ENCODE measurements at regions not wholly inside any gene's neighbourhood (a gene's known extent, or its start where the extent isn't known, plus 50 kb on each side); places are given as distances from the start of the nearest gene placed in this dataset.

DNA sequence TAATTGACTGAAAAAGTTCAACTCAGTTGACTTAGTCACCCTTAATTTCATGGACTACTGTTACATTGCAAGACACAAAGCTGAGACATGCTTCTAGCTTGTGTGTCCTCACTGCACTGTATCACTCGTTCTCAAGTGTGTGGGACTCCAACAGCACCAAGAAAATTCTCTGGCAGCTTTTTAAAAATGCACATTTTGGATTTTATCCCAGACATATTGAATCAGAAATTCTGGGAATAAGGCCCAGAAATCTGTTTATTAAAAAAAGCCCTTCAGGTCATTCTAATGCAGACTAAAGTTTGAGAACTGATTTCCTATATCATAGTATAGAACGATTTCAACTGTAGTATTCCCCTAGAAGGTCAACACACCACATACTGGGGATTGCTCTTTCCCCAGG is 1485.3 kb downstream of the PCDH9 start:
- ChIA-PET POLR2A (no interaction called here), CTCF (no interaction called here)
- no peak for DNase-seq (ENCODE audit: extremely low spot score)
- TF ChIP-seq, protein P1, sequence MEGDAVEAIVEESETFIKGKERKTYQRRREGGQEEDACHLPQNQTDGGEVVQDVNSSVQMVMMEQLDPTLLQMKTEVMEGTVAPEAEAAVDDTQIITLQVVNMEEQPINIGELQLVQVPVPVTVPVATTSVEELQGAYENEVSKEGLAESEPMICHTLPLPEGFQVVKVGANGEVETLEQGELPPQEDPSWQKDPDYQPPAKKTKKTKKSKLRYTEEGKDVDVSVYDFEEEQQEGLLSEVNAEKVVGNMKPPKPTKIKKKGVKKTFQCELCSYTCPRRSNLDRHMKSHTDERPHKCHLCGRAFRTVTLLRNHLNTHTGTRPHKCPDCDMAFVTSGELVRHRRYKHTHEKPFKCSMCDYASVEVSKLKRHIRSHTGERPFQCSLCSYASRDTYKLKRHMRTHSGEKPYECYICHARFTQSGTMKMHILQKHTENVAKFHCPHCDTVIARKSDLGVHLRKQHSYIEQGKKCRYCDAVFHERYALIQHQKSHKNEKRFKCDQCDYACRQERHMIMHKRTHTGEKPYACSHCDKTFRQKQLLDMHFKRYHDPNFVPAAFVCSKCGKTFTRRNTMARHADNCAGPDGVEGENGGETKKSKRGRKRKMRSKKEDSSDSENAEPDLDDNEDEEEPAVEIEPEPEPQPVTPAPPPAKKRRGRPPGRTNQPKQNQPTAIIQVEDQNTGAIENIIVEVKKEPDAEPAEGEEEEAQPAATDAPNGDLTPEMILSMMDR (IDR thresholded peaks at IDR 0.05; ENCODE audit: control extremely low read depth, extremely low read depth, low read depth, missing control alignments): no peak

DNA sequence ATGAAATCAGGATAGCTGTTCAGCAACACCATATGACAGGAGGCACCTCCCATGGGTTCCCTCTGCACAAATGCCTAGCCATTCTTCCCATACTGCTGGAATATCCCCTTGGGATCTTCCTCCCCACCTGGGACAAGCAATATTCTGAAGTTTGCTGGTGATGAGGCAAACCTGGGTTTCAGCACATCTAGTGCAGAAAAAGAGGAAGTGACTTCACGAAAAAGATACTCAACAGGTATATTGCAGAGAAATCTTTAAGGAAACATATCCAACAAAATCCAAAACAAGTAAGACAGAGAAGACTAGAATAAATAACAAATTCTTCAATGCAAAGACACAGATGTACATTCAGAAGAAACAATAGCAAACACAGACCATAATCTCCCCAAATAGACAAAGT is 1497.0 kb downstream of the PCDH9 start:
- TF ChIP-seq, protein P1 (IDR thresholded peaks at IDR 0.05; ENCODE audit: control extremely low read depth, extremely low read depth, low read depth, missing control alignments): no peak
- CTCF ChIA-PET: interaction anchor here (1.1 to 1.2 kb wide), 2 partner anchors 10 to 12 kb away, joined by 3 read pairs; no protein-coding TSS in a partner anchor
- no peak for DNase-seq (ENCODE audit: extremely low spot score)
- POLR2A ChIA-PET: no interaction called here

GRCh38 chr13:65727070-65727469 is 1503.1 kb downstream of the PCDH9 start:
- TF ChIP-seq, protein P1 (IDR thresholded peaks at IDR 0.05; ENCODE audit: control extremely low read depth, extremely low read depth, low read depth, missing control alignments): no peak
- ChIA-PET POLR2A (no interaction called here), CTCF (no interaction called here)
- DNase-seq (ENCODE audit: extremely low spot score): no peak

- ChIA-PET POLR2A (no interaction called here), CTCF (interaction anchor here (0.7 kb wide), 1 partner anchor 23 kb away, joined by 3 read pairs; no protein-coding TSS in a partner anchor)
- no peak for DNase-seq (ENCODE audit: extremely low spot score)
- TF ChIP-seq, protein P1 (IDR thresholded peaks at IDR 0.05; ENCODE audit: control extremely low read depth, extremely low read depth, low read depth, missing control alignments): no peak
Observed at GRCh38 chr13:65725006-65725405, 1505.1 kb downstream of the PCDH9 start.

DNA sequence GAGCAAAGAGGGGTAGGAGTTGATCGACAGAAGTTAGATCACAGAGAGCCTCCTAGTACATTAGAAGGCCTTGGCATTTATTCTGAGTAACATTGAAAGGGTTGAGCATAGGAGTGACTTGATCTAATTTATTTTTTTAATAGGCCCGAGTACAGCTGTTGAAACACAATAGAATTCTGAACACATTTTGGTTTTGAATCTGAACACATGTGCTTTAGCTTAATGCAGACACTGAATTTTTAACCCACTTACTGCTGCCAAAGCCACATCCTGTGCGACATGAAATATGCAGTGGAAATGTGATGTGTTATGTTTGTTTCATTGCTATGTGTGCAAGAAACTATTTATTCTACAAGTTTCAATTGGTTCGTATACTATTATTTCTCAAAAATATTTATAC is 1505.9 kb downstream of the PCDH9 start:
- ChIA-PET POLR2A (no interaction called here), CTCF (interaction anchor here (0.7 kb wide), 1 partner anchor 22 kb away, joined by 3 read pairs; no protein-coding TSS in a partner anchor)
- DNase-seq (ENCODE audit: extremely low spot score): no peak
- TF ChIP-seq, protein P1 (IDR thresholded peaks at IDR 0.05; ENCODE audit: control extremely low read depth, extremely low read depth, low read depth, missing control alignments): no peak

DNA sequence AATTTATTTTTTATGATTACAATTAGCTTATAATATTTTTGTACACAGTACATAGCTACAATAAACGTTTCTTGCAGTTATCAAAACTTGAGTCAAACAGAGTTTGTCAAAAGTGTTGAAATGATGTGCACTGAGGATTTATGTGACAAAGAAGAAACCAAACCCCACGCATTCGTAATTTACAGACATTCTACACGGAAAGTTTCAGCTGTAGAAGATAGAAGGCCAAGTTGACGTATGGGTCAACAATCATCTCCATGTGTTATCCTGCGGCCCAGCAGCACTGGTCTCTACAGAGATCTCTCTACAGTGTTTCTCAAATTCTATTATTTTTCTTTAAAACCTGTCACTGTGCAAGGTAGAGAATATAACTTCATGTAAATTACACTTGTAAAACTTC is 1507.6 kb downstream of the PCDH9 start:
- TF ChIP-seq, protein P1 (IDR thresholded peaks at IDR 0.05; ENCODE audit: control extremely low read depth, extremely low read depth, low read depth, missing control alignments): no peak
- POLR2A ChIA-PET: no interaction called here
- CTCF ChIA-PET: no interaction called here
- DNase-seq (ENCODE audit: extremely low spot score): no peak

- DNase-seq (ENCODE audit: extremely low spot score): no peak
- TF ChIP-seq, protein P1 (IDR thresholded peaks at IDR 0.05; ENCODE audit: control extremely low read depth, extremely low read depth, low read depth, missing control alignments): no peak
- CTCF ChIA-PET: no interaction called here
- POLR2A ChIA-PET: no interaction called here
Observed at GRCh38 chr13:65719831-65720230, 1510.3 kb downstream of the PCDH9 start.
